Upper lobe of left lung (tissue), 6 donors: ENCODE measurements at regions not wholly inside any gene's neighbourhood (a gene's known extent, or its start where the extent isn't known, plus 50 kb on each side); places are given as distances from the start of the nearest gene placed in this dataset.

Experiments used
- ATAC-seq, 2 donors: fragments of 200-7000 bp; cut with Tn5 transposase; one replicate each; pipeline ENCODE4 v1.9.1; 2022; ENCODE audit warnings: mild to moderate bottlenecking in 2 of 2, moderate library complexity in 2 of 2; ENCODE audit not compliant: low FRiP score in 2 of 2
- DNase-seq, 2 donors: peaks; one replicate each; pipeline ENCODE4 v3.0.0-alpha.2; 2019 to 2020
- H3K27ac ChIP-seq, 4 donors: fragments of 200-600 bp; sonication (generic); one replicate each; pipeline ENCODE4 v1.5.1; 2016 to 2019
- H3K27me3 ChIP-seq, 4 donors: fragments of 200-600 bp; sonication (generic); one replicate each; pipeline ENCODE4 v1.5.1; 2017 to 2019
- H3K36me3 ChIP-seq, 4 donors: fragments of 200-600 bp; sonication (generic); one replicate each; pipeline ENCODE4 v1.5.1; 2016 to 2019
- H3K4me1 ChIP-seq, 4 donors: fragments of 200-600 bp; sonication (generic); one replicate each; pipeline ENCODE4 v1.5.1; 2018 to 2019
- H3K4me3 ChIP-seq, 4 donors: fragments of 200-600 bp; sonication (generic); one replicate each; pipeline ENCODE4 v1.5.1; 2017 to 2019; ENCODE audit warnings: mild to moderate bottlenecking in 2 of 4, moderate library complexity in 1 of 4
- H3K9me3 ChIP-seq, 4 donors: fragments of 200-600 bp; sonication (generic); one replicate each; pipeline ENCODE4 v1.5.1; 2018 to 2019
- EP300 ChIP-seq, 4 donors: sonication (generic); formaldehyde crosslinking; IDR thresholded peaks; one replicate each; pipeline ENCODE4 v1.5.1; 2017; ENCODE audit warnings: antibody characterized with exemption in 4 of 4, control low read depth in 2 of 4
- POLR2A ChIP-seq, 4 donors: fragments of 450-650 bp; IDR thresholded peaks; one replicate each; pipeline ENCODE4 v1.5.1; 2016 to 2017; ENCODE audit warnings: antibody characterized with exemption in 4 of 4, mild to moderate bottlenecking in 2 of 4
- POLR2AphosphoS5 ChIP-seq, 2 donors: sonication (generic); formaldehyde crosslinking; IDR thresholded peaks; one replicate each; pipeline ENCODE4 v1.5.1; 2017; ENCODE audit warnings: antibody characterized with exemption in 2 of 2
- WGBS, 2 donors: methylation state at CpG; one replicate each; pipeline ENCODE4 v1.1.5; 2017 to 2018; 5-methylcytosine and 5-hydroxymethylcytosine counted together
- TF ChIP-seq, protein P1 (sequence below), 6 experiments: fragments of 450-650 bp in 4 of 6; fragments of 200-600 bp in 2 of 6; sonication (generic) in 2 of 6; IDR thresholded peaks; one replicate each; pipeline ENCODE4 v1.5.1; 2016 to 2019; ENCODE audit warnings: antibody characterized with exemption in 6 of 6
- donor health status: DM: no; HTN: no; CAD: no; lungs with moderate emphysema.
- donor health status: DM: no; HTN: yes; CAD: no; lungs with severe emphysema.

DNA sequence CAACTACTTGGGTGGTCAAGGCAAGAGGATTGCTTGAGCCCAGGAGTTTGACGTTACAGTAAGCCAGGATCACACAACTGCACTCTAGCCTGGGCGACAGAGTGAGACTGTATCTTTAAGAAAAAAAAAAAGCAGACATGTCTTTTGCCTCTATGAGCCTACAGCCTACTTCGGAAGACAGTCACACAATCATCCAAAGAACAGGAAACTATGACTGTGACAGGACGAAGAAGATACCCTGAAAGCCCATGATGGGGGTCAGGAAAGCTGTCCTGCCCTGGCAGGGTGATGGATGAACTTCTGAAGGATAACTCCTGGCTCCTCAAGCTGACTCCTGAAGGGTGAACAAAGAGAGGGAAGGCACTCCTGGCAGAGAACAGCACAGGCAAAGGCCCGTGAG, 251.7 kb upstream of the SIX2 start:
- WGBS, 2 donors: 48 to 64% methylated on average over 5 of the region's 5 CpGs
- ATAC-seq: no peak
- peaks cover 0 to 9% (median 5%) of the 10 kb centered on the region in 4 donors for H3K4me1 ChIP-seq
- no peaks in the 10 kb centered on the region for H3K27me3 ChIP-seq
- H3K36me3 ChIP-seq: no peaks in the 10 kb centered on the region
- no peak for DNase-seq
- TF ChIP-seq POLR2AphosphoS5 (IDR thresholded peaks at IDR 0.05): no peak
- TF ChIP-seq, protein P1, sequence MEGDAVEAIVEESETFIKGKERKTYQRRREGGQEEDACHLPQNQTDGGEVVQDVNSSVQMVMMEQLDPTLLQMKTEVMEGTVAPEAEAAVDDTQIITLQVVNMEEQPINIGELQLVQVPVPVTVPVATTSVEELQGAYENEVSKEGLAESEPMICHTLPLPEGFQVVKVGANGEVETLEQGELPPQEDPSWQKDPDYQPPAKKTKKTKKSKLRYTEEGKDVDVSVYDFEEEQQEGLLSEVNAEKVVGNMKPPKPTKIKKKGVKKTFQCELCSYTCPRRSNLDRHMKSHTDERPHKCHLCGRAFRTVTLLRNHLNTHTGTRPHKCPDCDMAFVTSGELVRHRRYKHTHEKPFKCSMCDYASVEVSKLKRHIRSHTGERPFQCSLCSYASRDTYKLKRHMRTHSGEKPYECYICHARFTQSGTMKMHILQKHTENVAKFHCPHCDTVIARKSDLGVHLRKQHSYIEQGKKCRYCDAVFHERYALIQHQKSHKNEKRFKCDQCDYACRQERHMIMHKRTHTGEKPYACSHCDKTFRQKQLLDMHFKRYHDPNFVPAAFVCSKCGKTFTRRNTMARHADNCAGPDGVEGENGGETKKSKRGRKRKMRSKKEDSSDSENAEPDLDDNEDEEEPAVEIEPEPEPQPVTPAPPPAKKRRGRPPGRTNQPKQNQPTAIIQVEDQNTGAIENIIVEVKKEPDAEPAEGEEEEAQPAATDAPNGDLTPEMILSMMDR (IDR thresholded peaks at IDR 0.05): no peak
- no peak for TF ChIP-seq POLR2A (IDR thresholded peaks at IDR 0.05)
- TF ChIP-seq EP300 (IDR thresholded peaks at IDR 0.05): no peak
- no peak overlapping the region for H3K27ac ChIP-seq
- no peaks in the 10 kb centered on the region for H3K9me3 ChIP-seq
- no peak overlapping the region for H3K4me3 ChIP-seq

DNA sequence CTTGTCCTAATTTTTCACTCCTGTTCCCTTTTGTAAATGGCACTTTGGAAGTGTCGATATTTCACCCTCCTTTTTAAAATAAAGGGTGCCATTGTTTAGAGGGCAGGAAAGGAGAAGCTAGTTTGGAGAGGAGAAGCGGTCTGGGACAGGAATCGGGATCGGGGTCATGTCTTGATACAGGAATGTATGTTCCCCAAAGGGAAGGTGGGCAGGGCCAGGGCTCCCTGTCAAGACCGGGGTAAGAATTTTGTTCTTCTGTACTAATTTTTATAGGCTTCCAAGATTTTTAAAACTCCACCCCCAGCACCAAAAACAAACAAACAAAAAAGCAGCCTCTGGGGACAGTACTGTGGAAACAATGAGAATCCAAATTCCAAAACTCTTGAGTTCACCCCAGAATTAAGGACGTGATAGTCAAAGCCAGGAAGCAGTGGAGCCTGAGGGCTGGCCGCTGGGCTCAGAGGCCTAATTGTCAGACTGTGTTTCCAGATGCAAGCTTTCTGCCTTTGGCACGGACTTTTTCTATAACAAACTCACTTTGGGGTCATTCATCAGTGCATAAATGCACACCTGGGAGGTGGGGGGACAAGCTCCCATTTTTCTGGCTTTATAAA, 250.4 kb upstream of the SIX2 start:
- no peaks in the 10 kb centered on the region for H3K27me3 ChIP-seq
- WGBS, 2 donors: 70 to 72% methylated on average over 8 of the region's 8 CpGs
- no peak for TF ChIP-seq POLR2AphosphoS5 (IDR thresholded peaks at IDR 0.05)
- TF ChIP-seq, protein P1 (IDR thresholded peaks at IDR 0.05): no peak
- TF ChIP-seq POLR2A (IDR thresholded peaks at IDR 0.05): no peak
- TF ChIP-seq EP300 (IDR thresholded peaks at IDR 0.05): no peak
- peaks cover 0 to 9% (median 5%) of the 10 kb centered on the region in 4 donors for H3K4me1 ChIP-seq
- no peaks in the 10 kb centered on the region for H3K9me3 ChIP-seq
- H3K4me3 ChIP-seq: no peak overlapping the region
- H3K27ac ChIP-seq: no peak overlapping the region
- DNase-seq (no peak), ATAC-seq (no peak)
- H3K36me3 ChIP-seq: no peaks in the 10 kb centered on the region

DNA sequence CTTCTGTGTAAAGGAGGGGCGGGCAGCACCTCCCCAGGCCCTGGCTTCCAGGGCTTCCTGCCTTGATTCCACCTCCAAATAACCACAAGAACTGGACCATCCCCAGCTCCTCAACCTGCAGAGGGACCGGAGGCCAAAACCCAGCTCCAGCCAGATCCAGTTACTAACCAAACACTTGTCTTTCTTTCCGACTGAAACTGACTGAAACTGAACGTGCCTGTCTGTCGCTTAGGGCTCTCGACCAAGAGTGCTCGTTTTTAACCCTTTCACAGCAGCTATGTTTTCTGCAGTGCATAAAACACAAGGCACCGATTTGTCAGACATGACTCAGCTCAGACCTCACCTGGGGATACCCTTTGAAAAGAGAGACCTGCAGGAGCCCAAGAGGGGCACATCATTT, 249.9 kb upstream of the SIX2 start:
- Histone ChIP-seq H3K4me3 (no peak overlapping the region), H3K9me3 (no peaks in the 10 kb centered on the region), H3K27me3 (no peaks in the 10 kb centered on the region), H3K27ac (no peak overlapping the region), H3K36me3 (no peaks in the 10 kb centered on the region), H3K4me1 (peaks cover 0 to 9% (median 5%) of the 10 kb centered on the region in 4 donors)
- 41 to 46% methylated on average over 7 to 8 of the region's 8 CpGs for WGBS, 2 donors
- ATAC-seq: peak in 1 of 2 donors; percentile 9
- TF ChIP-seq EP300 (IDR thresholded peaks at IDR 0.05): no peak
- TF ChIP-seq, protein P1 (IDR thresholded peaks at IDR 0.05): no peak
- no peak for TF ChIP-seq POLR2A (IDR thresholded peaks at IDR 0.05)
- TF ChIP-seq POLR2AphosphoS5 (IDR thresholded peaks at IDR 0.05): no peak
- peak; percentile 22 to 44 for DNase-seq

DNA sequence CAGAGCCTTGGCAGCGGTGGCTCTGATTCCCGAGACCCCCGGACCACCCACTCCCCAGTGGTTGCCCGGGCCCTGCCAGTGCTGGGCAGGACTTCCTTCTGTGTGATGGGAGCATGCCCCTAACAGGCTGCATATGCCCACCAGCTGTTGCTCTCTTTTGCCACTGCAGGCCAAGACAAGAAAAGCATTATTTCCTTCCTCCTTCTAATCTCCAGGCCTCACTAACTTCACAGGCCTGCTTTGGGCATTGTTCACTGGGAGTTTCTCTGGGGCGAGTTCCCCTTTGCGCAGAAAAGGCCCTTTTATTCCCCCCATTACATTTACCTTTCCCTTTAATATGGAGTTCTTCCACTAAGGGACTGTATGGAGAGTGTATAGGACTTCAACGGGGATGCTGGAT, 249.1 kb upstream of the SIX2 start:
- ATAC-seq (no peak), DNase-seq (peak in 1 of 2 donors; percentile 29)

More for the DNA sequence above, 249.1 kb upstream of the SIX2 start:
- TF ChIP-seq POLR2AphosphoS5 (IDR thresholded peaks at IDR 0.05) (no peak), EP300 (IDR thresholded peaks at IDR 0.05) (no peak), POLR2A (IDR thresholded peaks at IDR 0.05) (no peak)
- TF ChIP-seq, protein P1 (IDR thresholded peaks at IDR 0.05): no peak
- no peak overlapping the region for H3K27ac ChIP-seq
- WGBS, 2 donors: 45 to 47% methylated on average over 5 to 7 of the region's 7 CpGs
- H3K9me3 ChIP-seq: no peaks in the 10 kb centered on the region
- no peaks in the 10 kb centered on the region for H3K36me3 ChIP-seq
- no peaks in the 10 kb centered on the region for H3K27me3 ChIP-seq
- peaks cover 0 to 9% (median 5%) of the 10 kb centered on the region in 4 donors for H3K4me1 ChIP-seq
- H3K4me3 ChIP-seq: no peak overlapping the region
